ENCODE measurements at regions not wholly inside any gene's neighbourhood (a gene's known extent, or its start where the extent isn't known, plus 50 kb on each side); places are given as distances from the start of the nearest gene placed in this dataset.

DNA sequence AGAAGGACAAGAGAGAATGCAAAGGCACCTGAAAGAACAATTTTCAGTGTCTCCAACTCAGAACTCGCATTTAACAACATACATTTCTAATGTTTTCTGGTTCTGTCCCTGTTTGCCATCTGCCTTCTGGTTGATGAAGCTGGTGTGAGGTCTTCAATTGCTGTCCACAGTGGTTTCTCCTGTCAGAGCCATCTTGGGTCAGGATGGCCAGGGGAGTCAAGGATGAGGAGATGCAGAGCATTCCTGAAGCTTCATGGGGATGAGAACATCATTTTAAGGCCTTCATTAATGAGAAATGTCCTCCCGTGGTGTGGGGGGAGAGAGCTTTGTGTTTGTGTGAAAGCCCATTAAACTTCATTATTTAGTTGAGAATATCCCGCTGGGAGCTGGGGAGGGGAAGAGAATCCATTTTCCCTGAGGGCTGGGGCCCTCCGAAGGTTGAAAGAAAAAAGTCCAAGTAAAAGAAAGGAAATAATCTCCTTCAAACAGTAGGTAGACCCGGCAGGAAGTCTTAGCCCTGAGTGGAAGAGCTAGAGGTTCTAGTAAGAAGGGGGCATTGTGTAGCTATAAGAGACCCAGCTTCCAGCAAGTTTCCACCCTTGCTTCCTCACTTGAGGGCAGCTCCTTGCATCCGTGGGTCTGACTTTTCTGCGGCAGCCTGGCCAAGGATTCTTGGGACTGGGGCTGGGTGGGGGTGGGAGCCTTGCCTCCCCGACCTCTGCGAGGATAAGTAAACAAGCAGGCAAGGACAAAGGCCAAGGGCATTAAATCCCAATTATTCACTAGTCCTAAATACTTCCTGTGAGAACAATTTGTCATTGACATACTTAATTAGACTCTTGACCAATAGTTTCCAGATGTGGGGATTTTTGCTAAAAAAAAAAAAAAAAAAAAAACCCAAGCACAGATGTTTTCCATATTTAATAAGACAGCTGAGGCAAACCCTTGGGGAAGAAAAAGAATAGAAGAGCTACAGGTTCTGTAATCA, 119.2 kb downstream of the MSX2 start:
- peak; percentile 31 for DNase-seq (ENCODE audit: low spot score)
- no peaks in the 10 kb centered on the region for H3K27me3 ChIP-seq (replicated peaks; ENCODE audit: insufficient read depth, low read depth, low read length, poor library complexity)
- H3K9me3 ChIP-seq (ENCODE audit: low read depth, low read length, poor library complexity, severe bottlenecking), result no peaks in the 10 kb centered on the region
- no peaks in the 10 kb centered on the region for H3K4me1 ChIP-seq (ENCODE audit: insufficient read depth, low read length, poor library complexity, severe bottlenecking)
- no peak overlapping the region for H3K27ac ChIP-seq (ENCODE audit: low read depth, low read length, poor library complexity, severe bottlenecking)
- ChIA-PET POLR2A (ENCODE audit: low non-redundant PET) (no interaction called here), CTCF (no interaction called here)
- no peak overlapping the region for H3K4me3 ChIP-seq (ENCODE audit: low read depth, low read length, poor library complexity, severe bottlenecking)
- intact Hi-C loops (cut with micrococcal nuclease; ENCODE audit: unreplicated experiment), result no loop called here
- TF ChIP-seq EZH2 (IDR thresholded peaks at IDR 0.05; ENCODE audit: borderline replicate concordance, low read depth, low read length, poor library complexity, severe bottlenecking), result no peak
- BruUV-seq (replicated peaks), result no TSS peak
- no peaks in the 10 kb centered on the region for H3K36me3 ChIP-seq (ENCODE audit: insufficient read depth, low read length, poor library complexity, severe bottlenecking)

- intact Hi-C loops (cut with micrococcal nuclease; ENCODE audit: unreplicated experiment), result no loop called here
- no peak for TF ChIP-seq EZH2 (IDR thresholded peaks at IDR 0.05; ENCODE audit: borderline replicate concordance, low read depth, low read length, poor library complexity, severe bottlenecking)
- no peak for TF ChIP-seq CTCF (conservative IDR thresholded peaks at IDR 0.05; ENCODE audit: low read depth, low read length)
- no TSS peak for BruUV-seq (replicated peaks)
- Histone ChIP-seq H3K27me3 (replicated peaks; ENCODE audit: insufficient read depth, low read depth, low read length, poor library complexity) (no peaks in the 10 kb centered on the region), H3K4me3 (ENCODE audit: low read depth, low read length, poor library complexity, severe bottlenecking) (no peak overlapping the region), H3K9me3 (ENCODE audit: low read depth, low read length, poor library complexity, severe bottlenecking) (no peaks in the 10 kb centered on the region), H3K36me3 (ENCODE audit: insufficient read depth, low read length, poor library complexity, severe bottlenecking) (no peaks in the 10 kb centered on the region), H3K27ac (ENCODE audit: low read depth, low read length, poor library complexity, severe bottlenecking) (no peak overlapping the region), H3K4me1 (ENCODE audit: insufficient read depth, low read length, poor library complexity, severe bottlenecking) (no peaks in the 10 kb centered on the region)
- CTCF ChIA-PET, result no interaction called here
- no peak for DNase-seq (ENCODE audit: low spot score)
- POLR2A ChIA-PET (ENCODE audit: low non-redundant PET), result no interaction called here
These were observed 116.1 kb downstream of the MSX2 start for GRCh38 chr5:174840435-174840834.

DNA sequence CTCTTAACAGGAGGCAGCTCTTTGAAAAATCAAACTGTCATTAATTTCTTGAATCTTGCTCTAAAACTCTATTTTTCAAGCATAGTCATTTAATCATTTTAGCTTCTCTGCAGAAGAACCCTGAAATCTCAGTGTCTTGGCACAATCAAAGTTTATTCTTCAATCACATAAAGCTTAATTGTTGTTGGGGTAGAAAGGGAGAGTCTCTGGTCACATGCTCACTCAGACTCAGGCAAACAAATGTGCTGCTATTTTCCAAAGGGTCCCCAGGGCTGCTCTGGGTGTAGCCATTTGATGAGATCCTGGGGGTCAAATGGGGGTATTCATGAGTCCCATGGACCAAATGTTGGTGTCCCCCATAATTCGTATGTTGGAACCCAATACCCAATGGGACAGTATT, 114.8 kb downstream of the MSX2 start:
- H3K4me3 ChIP-seq (ENCODE audit: low read depth, low read length, poor library complexity, severe bottlenecking), result no peak overlapping the region
- TF ChIP-seq EZH2 (IDR thresholded peaks at IDR 0.05; ENCODE audit: borderline replicate concordance, low read depth, low read length, poor library complexity, severe bottlenecking) (no peak), CTCF (conservative IDR thresholded peaks at IDR 0.05; ENCODE audit: low read depth, low read length) (no peak)

More for the DNA sequence above, 114.8 kb downstream of the MSX2 start:
- Histone ChIP-seq H3K27ac (ENCODE audit: low read depth, low read length, poor library complexity, severe bottlenecking) (no peak overlapping the region), H3K9me3 (ENCODE audit: low read depth, low read length, poor library complexity, severe bottlenecking) (no peaks in the 10 kb centered on the region), H3K27me3 (replicated peaks; ENCODE audit: insufficient read depth, low read depth, low read length, poor library complexity) (no peaks in the 10 kb centered on the region), H3K36me3 (ENCODE audit: insufficient read depth, low read length, poor library complexity, severe bottlenecking) (no peaks in the 10 kb centered on the region), H3K4me1 (ENCODE audit: insufficient read depth, low read length, poor library complexity, severe bottlenecking) (no peaks in the 10 kb centered on the region)
- BruUV-seq (replicated peaks), result no TSS peak
- no peak for DNase-seq (ENCODE audit: low spot score)
- ChIA-PET POLR2A (ENCODE audit: low non-redundant PET) (no interaction called here), CTCF (no interaction called here)
- intact Hi-C loops (cut with micrococcal nuclease; ENCODE audit: unreplicated experiment), result no loop called here

All from A673 (cell line).